Medulla oblongata (tissue), 1 donor: ENCODE measurements at regions not wholly inside any gene's neighbourhood (a gene's known extent, or its start where the extent isn't known, plus 50 kb on each side); places are given as distances from the start of the nearest gene placed in this dataset.
A peak's percentile ranks its signal among the peaks of the same experiment; 100 is the strongest.
"Not testable (repeated sequence)": the region's sequence is repeated elsewhere in the genome, so short reads cannot be mapped to it uniquely, and the experiment has no call there.

ENCODE experiments used
- DNase-seq: peaks from one replicate; pipeline ENCODE4 v3.0.0-alpha.2; 2015; ENCODE audit errors: extremely low spot score

- no peak for DNase-seq
These were observed 152.2 kb downstream of the LIPI start for GRCh38 chr21:14058566-14058965.

GRCh38 chr21:14057841-14058481 lies 152.8 kb downstream of the LIPI start:
- not testable (repeated sequence) for DNase-seq

GRCh38 chr21:14057313-14057712 lies 153.4 kb downstream of the LIPI start:
- DNase-seq = no peak

DNA sequence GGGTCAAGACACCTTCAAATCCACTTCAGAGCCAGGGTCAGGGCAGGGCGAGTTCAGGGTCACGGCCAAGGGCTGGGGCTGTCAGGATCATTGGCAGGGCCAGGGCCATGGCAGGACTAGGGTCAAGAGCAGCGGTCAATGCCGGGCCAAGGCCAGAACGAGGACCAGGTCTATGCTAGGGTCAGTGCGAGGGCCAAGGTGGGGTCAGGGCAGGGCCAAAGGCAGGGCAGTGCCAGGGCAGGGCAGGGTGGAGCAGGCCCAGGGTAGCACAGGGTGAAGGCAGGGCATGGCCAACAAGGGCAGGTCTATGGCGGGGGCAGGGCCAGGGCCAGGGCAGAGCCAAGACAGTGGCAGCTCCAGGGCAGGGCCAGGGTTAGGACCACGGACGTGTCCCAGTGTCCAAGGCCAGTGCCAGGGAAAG lies 154.0 kb downstream of the LIPI start:
- no peak for DNase-seq

DNA sequence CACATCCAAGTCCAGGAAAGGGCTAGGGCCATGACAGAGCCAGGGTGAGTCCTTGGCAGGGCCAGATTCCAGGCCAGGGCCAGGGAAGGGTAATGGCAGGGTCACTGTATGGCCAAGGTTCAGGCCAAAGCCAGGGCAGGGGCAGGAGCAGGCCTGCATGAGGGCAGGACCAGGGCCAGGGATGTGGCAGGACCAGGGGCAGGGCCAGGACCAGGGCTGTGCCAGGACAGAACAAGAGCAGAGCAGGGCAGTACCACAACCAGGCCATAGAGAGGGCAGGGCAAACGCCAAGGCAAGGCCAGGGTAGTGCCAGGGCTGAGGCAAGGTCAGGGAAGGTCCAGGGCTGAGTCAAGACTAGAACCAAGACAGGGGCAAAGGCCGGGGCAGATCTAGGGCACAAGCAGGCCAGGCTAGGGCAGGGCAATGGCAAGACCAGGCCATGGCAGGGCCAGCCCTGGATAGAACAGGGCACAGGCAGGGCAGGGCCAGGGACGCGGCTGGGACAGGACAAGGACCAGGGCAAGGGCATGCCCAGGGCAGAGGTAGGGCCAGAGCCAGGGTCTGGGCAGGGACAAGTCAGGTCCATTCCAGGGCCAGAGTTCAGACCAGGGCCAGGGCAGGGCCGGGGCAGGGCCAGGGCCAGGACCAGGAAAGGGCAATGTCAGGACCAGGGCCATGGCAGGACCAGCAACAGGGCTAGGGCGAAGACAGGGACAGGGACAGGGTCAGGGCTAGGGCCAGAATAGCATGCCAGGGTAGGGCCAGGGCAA lies 154.8 kb downstream of the LIPI start:
- not testable (repeated sequence) for DNase-seq

DNA sequence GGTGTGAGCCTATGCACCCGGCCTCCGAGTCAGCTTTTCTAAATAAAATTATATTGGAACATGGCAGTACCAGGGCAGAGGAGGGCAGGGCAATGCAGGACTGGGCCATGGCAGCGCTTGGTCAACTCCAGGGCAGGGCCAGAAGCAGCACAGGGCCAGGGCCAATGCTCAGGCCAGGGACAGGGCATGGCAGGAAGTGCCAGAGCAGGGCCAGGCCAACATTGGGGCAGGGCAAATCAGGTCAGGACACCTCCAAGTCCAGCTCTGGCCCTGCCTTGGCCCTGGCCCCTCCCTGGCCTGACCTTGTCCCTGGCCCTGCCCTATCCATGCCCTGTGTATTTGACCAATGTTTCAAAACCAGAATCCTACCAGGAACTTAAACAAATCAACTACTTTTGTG lies 156.1 kb downstream of the LIPI start:
- DNase-seq = no peak

- no peak for DNase-seq
These were observed 160.6 kb downstream of the LIPI start for GRCh38 chr21:14050121-14050520.

DNA sequence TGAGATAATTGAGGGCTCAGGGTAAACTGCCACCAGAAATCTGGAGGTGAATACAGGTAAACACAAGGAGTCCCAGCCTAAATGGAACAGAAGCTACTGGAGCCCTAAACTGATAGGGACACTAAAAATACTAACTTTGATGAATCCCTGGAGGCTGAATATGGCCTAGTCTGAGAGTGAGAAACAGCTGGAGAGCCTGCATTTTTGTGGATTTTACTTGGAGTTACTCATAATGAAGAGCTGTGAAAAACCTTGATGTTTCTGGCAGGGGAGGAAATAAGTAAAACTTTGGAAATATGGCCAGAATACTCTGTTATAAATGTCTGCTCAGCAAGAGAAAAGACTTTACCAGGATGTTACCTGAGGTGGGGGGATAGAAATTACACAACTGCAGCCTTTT lies 164.4 kb downstream of the LIPI start:
- no peak for DNase-seq

GRCh38 chr21:14040386-14040785 lies 170.4 kb downstream of the LIPI start:
- no peak for DNase-seq

- not testable (repeated sequence) for DNase-seq
These were observed 182.1 kb downstream of the LIPI start for GRCh38 chr21:14028619-14029018.

DNA sequence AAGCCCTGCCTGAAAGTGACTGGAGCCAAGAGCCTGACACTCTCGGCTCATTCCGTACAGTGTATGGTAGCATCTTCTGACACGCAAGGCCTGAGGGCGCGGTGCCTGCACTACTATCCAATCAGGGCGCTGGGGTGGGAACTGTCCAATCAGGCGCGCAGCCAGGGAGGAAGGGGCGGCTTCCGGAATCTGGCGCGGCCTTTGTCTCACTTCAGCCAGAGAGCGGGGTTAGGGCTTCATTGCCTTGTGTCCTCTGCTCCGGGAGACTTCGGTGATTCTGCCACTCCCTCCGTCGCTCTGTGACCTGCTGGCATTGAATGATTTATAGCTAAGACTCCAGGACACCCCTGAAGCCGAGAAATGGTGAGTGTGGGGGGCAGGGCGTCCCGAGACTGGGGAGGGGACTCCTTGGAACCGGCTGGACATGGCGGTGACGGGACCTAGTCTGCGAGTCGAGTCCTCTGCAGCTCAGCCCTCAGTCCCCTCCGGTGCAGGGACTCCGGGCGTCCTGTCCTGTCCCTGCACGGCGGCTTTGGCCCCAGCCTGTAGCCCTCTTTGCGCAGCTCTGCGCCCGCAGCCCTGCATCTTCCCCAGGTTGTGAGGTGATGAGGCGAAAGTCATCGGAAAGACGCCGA lies 183.4 kb downstream of the LIPI start:
- peak; percentile 91 for DNase-seq

DNA sequence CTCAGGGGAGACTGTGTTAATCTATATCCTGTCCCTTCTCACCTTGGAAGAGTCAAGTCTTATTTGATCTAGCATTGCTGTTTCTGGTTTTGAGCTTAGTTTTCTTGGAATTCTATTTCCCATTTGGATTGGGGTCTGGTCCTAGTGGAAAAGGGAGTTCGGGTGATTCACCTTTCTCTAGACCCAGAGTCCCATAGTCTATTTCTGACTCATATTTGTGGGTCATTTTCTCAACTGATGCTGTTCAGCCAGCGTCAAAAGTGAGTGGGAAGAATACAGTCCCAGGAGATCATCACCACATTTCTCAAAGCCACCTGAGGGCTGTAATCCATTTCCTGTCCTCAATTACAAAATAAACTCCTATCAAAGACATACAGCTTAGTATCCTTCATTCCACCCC lies 190.6 kb downstream of the LIPI start:
- DNase-seq = not testable (repeated sequence)

DNA sequence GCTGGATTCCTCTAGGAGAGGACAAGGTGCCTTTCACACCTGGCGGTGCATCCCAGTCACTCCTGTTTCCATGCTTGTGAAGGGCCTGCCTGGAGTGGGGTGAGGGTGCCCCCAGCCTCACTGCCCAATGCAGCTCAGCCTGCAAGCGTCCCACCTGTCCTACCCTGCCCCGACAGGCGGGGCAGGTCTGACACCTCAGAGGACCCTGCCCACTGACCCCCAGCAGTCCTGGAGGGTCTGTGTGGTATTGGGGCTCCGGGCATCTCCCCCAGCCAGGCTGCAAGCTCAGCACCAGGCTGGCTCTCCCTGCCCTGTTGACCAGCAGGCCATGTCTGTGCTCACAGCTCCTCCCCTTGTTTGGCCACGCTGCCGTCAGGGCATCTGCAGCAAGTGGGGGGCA lies 194.9 kb downstream of the LIPI start:
- DNase-seq = not testable (repeated sequence)

DNA sequence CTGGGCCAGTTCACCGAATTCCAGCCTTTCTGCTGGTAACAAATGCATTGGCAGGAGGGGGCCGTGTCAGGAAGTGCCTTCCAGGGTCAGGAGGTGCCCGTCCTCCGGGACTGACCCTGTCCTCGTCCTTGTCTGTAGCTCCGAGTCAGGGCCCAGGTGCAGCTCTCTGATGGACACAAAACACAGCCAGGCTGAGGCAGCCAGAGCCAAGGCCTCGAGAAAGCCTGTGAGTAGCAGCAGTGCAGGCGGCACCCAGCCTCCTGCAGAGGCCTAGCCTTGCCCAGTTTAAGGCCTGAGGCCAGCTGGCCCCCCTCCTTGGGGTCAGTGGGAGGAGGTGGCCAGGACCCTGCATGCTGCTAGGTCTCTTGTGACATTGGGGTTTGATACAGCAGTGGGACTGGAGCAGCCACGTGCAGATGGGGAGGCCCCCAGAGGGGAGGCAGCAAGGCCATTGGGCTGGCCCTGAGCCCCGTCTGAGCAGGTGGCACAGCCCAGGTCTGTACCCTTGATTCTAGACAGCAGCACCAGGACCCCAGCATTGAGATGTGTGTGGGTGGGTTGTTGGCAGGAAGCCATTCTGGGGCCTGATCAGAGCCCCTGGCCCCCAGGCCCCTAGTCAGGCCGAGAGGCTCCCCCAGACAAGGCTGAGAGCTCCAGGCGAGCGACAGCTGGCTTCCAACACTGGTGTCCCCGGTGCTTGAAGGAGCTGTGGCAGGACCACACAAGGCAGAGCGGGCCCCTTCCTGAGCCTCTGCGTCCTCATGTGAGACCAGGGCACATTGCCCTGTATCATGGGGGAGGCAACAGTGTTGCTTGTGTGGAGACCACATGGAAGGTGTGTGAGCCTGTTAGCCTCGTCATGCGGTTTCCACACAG lies 196.9 kb downstream of the LIPI start:
- not testable (repeated sequence) for DNase-seq

DNA sequence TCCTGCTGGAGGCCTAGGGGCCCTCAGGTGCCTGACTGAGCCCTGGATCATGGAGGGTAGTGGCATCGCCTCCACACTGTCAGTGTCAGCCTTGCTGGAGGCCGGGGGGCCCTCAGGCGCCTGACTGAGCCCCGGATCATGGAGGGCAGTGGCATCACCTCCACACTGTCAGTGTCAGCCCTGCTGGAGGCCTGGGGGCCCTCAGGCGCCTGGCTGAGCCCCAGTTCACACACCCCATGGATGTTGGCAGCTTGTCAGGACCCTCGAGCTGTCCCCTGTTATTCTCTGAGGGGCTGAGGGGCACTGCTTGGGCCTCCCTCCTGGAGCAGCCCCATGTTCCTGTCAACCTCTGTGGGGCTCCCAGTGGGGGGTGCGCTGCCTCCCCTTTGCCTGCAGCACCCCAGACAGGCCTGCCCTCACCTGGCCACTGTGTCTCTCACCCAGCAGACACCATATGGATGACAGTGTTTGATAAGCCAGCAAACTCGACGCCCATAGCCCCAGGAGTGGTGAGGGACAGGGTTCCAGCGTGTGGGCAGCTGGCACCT lies 197.6 kb downstream of the LIPI start:
- no peak for DNase-seq

- no peak for DNase-seq
These were observed 198.3 kb downstream of the LIPI start for GRCh38 chr21:14012409-14012808.

GRCh38 chr21:14011751-14012150 lies 199.0 kb downstream of the LIPI start:
- not testable (repeated sequence) for DNase-seq

- not testable (repeated sequence) for DNase-seq
These were observed 199.6 kb downstream of the LIPI start for GRCh38 chr21:14011149-14011548.

- DNase-seq = no peak
These were observed 200.0 kb downstream of the LIPI start for GRCh38 chr21:14010729-14011128.

DNA sequence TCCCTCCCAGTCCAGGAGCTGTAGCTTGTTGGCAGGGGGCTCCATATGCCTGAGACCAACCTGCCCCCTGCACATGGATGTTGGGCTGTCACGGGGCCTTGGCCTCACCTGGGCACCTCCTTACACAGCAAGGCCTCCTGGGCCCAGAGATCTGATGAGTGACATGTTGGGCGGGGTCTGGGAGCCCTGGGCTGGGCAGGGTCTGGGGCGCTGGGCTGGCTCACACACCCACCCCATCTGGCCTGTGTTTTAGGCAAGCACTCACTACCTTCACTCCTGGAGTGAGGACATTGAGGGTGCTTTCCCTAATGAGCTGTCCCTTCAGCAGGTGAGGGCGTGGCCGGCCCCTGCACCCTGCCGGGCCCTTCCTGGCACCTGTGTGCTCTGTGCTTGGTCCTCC lies 200.8 kb downstream of the LIPI start:
- DNase-seq = not testable (repeated sequence)

DNA sequence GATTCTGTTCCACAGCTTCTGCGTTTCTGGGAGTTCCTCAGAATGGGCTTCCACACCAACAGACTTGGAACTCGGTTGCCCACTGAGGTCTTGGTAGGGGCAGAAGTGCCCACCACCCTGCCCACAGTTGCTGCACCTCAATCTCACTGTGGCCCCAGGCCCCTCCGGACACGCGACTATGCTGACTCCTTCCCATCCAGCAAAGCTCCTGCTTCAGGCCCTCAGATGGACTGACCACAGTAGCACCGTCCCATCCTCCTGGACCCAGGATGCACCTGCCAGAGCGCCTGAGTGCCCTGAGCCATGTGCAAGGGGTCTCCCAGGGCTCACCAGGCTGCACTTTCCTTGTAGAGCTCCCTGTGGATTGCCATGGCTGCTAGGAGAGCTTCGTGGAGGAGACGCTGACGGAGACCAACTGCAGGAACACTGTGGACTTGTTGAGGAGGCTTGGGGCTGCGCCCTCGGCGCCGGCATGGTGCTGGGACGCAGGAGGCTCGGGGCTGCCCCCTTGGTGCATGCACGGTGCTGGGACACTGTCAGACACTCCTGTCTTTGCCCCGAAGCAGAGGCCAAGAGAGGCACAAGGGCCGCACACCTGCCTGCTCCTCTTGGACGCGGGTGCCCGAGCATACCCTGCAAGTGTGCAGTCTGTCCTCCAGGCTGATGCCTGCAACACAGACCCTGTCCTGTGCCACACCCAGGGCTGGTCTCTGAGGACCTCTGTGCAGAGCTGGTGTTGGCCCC lies 201.3 kb downstream of the LIPI start:
- not testable (repeated sequence) for DNase-seq
